ENCODE measurements at regions not wholly inside any gene's neighbourhood (a gene's known extent, or its start where the extent isn't known, plus 50 kb on each side); places are given as distances from the start of the nearest gene placed in this dataset.

GRCh38 chr14:104288272-104288671 is 149.9 kb downstream of the KIF26A start:
- no peak for DNase-seq (ENCODE audit: low spot score)
- no peak overlapping the region for H3K27ac ChIP-seq (ENCODE audit: low read depth in 1 of 2, low read length in 2 of 2)
- no peaks in the 10 kb centered on the region for H3K27me3 ChIP-seq (ENCODE audit: control insufficient read depth in 4 of 4, insufficient read depth in 4 of 4, low read length in 3 of 4)
- H3K9ac ChIP-seq (ENCODE audit: low read depth in 1 of 2, low read length in 2 of 2): no peak overlapping the region
- H3K4me3 ChIP-seq (ENCODE audit: low read depth in 1 of 3, low read length in 3 of 3): no peak overlapping the region
- H3K9me3 ChIP-seq (ENCODE audit: control insufficient read depth in 4 of 4, low read length in 3 of 4): no peaks in the 10 kb centered on the region
- peaks cover 8 to 17% (median 15%) of the 10 kb centered on the region in 4 donors for H3K4me1 ChIP-seq (ENCODE audit: control insufficient read depth in 4 of 4, insufficient read depth in 4 of 4, low read length in 3 of 4)
- TF ChIP-seq CTCF (IDR thresholded peaks at IDR 0.05; ENCODE audit: low read depth, low read length, missing input control) (no peak), RXRA (IDR thresholded peaks at IDR 0.05) (no peak), HNF4G (IDR thresholded peaks at IDR 0.05) (no peak), RAD21 (IDR thresholded peaks at IDR 0.05) (no peak), ZBTB33 (IDR thresholded peaks at IDR 0.05) (no peak), FOXA2 (IDR thresholded peaks at IDR 0.05) (no peak), ATF3 (IDR thresholded peaks at IDR 0.05) (no peak), SP1 (IDR thresholded peaks at IDR 0.05) (no peak), NR2F2 (IDR thresholded peaks at IDR 0.05) (no peak), TAF1 (conservative IDR thresholded peaks at IDR 0.05) (no peak)
- no peaks in the 10 kb centered on the region for H3K36me3 ChIP-seq (ENCODE audit: control insufficient read depth in 4 of 4, insufficient read depth in 3 of 4, low read depth in 1 of 4, low read length in 3 of 4)
- 94% methylated on average over 12 of the region's 12 CpGs for WGBS

- H3K4me1 ChIP-seq (ENCODE audit: control insufficient read depth in 4 of 4, insufficient read depth in 4 of 4, low read length in 3 of 4): peaks cover 4 to 15% (median 13%) of the 10 kb centered on the region in 4 donors
- H3K27ac ChIP-seq (ENCODE audit: low read depth in 1 of 2, low read length in 2 of 2): no peak overlapping the region
- no peak for DNase-seq (ENCODE audit: low spot score)
- WGBS: 62% methylated on average over 3 of the region's 3 CpGs
- no peak overlapping the region for H3K4me3 ChIP-seq (ENCODE audit: low read depth in 1 of 3, low read length in 3 of 3)
- no peaks in the 10 kb centered on the region for H3K36me3 ChIP-seq (ENCODE audit: control insufficient read depth in 4 of 4, insufficient read depth in 3 of 4, low read depth in 1 of 4, low read length in 3 of 4)
- TF ChIP-seq CTCF (IDR thresholded peaks at IDR 0.05; ENCODE audit: low read depth, low read length, missing input control) (no peak), EGR1 (IDR thresholded peaks at IDR 0.05; ENCODE audit: low read depth in 2 of 2) (no peak), RXRA (IDR thresholded peaks at IDR 0.05) (no peak), JUND (IDR thresholded peaks at IDR 0.05) (no peak), FOXA2 (IDR thresholded peaks at IDR 0.05) (no peak), GABPA (IDR thresholded peaks at IDR 0.05 in 1 of 2, conservative IDR thresholded peaks at IDR 0.05 in 1 of 2) (no peak), REST (IDR thresholded peaks at IDR 0.05) (no peak), MAX (IDR thresholded peaks at IDR 0.05) (no peak)
- H3K9me3 ChIP-seq (ENCODE audit: control insufficient read depth in 4 of 4, low read length in 3 of 4): no peaks in the 10 kb centered on the region
- H3K27me3 ChIP-seq (ENCODE audit: control insufficient read depth in 4 of 4, insufficient read depth in 4 of 4, low read length in 3 of 4): peaks cover 0 to 2% (median 0%) of the 10 kb centered on the region in 4 donors
- H3K9ac ChIP-seq (ENCODE audit: low read depth in 1 of 2, low read length in 2 of 2): no peak overlapping the region
Observed at GRCh38 chr14:104289507-104289906, 151.1 kb downstream of the KIF26A start.
